ENCODE measurements at regions not wholly inside any gene's neighbourhood (a gene's known extent, or its start where the extent isn't known, plus 50 kb on each side); places are given as distances from the start of the nearest gene placed in this dataset.

GRCh38 chr9:88724331-88724730 lies 189.4 kb downstream of the NXNL2 start:
- no peak for TF ChIP-seq CTCF (IDR thresholded peaks at IDR 0.05; ENCODE audit: low read depth, low read length, missing control alignments)
- H3K4me3 ChIP-seq (ENCODE audit: low read depth, low read length) = no peak overlapping the region

GRCh38 chr9:88725300-88726019 lies 190.5 kb downstream of the NXNL2 start:
- no peak for TF ChIP-seq CTCF (IDR thresholded peaks at IDR 0.05; ENCODE audit: low read depth, low read length, missing control alignments)
- H3K4me3 ChIP-seq (ENCODE audit: low read depth, low read length) = no peak overlapping the region
- DNase-seq (ENCODE audit: low read depth) = no peak

More at GRCh38 chr9:88724331-88724730, 189.4 kb downstream of the NXNL2 start:
- DNase-seq (ENCODE audit: low read depth) = no peak

- TF ChIP-seq CTCF (IDR thresholded peaks at IDR 0.05; ENCODE audit: low read depth, low read length, missing control alignments) = no peak
- H3K4me3 ChIP-seq (ENCODE audit: low read depth, low read length) = no peak overlapping the region
- DNase-seq (ENCODE audit: low read depth) = no peak
Observed at GRCh38 chr9:88726803-88727202, 191.8 kb downstream of the NXNL2 start.

- DNase-seq (ENCODE audit: low read depth) = no peak
- H3K4me3 ChIP-seq (ENCODE audit: low read depth, low read length) = no peak overlapping the region
- no peak for TF ChIP-seq CTCF (IDR thresholded peaks at IDR 0.05; ENCODE audit: low read depth, low read length, missing control alignments)
Observed at GRCh38 chr9:88730780-88731179, 195.8 kb downstream of the NXNL2 start.

GRCh38 chr9:88732128-88732527 lies 197.2 kb downstream of the NXNL2 start:
- no peak for DNase-seq (ENCODE audit: low read depth)
- no peak overlapping the region for H3K4me3 ChIP-seq (ENCODE audit: low read depth, low read length)
- no peak for TF ChIP-seq CTCF (IDR thresholded peaks at IDR 0.05; ENCODE audit: low read depth, low read length, missing control alignments)

GRCh38 chr9:88733651-88734421 lies 198.9 kb downstream of the NXNL2 start:
- TF ChIP-seq CTCF (IDR thresholded peaks at IDR 0.05; ENCODE audit: low read depth, low read length, missing control alignments) = no peak
- DNase-seq (ENCODE audit: low read depth) = no peak
- H3K4me3 ChIP-seq (ENCODE audit: low read depth, low read length) = no peak overlapping the region
